Transverse colon (tissue), 3 donors: ENCODE measurements at regions not wholly inside any gene's neighbourhood (a gene's known extent, or its start where the extent isn't known, plus 50 kb on each side); places are given as distances from the start of the nearest gene placed in this dataset.

Experiments used
- POLR2A ChIP-seq: fragments of 450-650 bp; IDR thresholded peaks from one replicate; pipeline ENCODE4 v1.6.1; 2016; ENCODE audit warnings: antibody characterized with exemption, mild to moderate bottlenecking, moderate library complexity
- TF ChIP-seq, protein P1 (sequence below), 5 experiments: fragments of 200-600 bp in 3 of 5; fragments of 450-650 bp in 2 of 5; sonication (generic) in 3 of 5; IDR thresholded peaks; 1 replicate in 2 of 5; 2 replicates in 3 of 5; pipeline ENCODE4 v1.5.1; 2016 to 2017; ENCODE audit warnings: antibody characterized with exemption in 5 of 5, inconsistent platforms in 3 of 5, mild to moderate bottlenecking in 2 of 5, moderate library complexity in 1 of 5

DNA sequence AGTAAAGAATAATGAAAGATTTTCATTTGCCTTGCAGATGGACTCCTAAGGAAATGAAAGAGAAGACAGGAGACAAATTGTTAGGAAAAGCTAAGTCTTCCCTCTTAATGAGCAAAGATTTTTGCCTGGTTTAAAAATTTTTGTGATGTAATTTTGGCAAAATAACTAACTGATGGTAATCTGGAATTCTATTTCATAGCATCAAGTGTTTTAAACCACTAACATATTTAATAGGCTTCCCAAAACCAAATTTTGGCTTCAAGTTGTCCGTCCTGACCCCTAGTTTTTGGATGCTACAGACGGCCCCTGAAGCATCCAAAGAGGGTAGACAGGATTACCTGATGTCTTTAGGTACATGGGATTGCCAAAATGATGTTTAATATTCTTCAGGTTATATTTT is 124.3 kb downstream of the TPBG start:
- TF ChIP-seq, protein P1, sequence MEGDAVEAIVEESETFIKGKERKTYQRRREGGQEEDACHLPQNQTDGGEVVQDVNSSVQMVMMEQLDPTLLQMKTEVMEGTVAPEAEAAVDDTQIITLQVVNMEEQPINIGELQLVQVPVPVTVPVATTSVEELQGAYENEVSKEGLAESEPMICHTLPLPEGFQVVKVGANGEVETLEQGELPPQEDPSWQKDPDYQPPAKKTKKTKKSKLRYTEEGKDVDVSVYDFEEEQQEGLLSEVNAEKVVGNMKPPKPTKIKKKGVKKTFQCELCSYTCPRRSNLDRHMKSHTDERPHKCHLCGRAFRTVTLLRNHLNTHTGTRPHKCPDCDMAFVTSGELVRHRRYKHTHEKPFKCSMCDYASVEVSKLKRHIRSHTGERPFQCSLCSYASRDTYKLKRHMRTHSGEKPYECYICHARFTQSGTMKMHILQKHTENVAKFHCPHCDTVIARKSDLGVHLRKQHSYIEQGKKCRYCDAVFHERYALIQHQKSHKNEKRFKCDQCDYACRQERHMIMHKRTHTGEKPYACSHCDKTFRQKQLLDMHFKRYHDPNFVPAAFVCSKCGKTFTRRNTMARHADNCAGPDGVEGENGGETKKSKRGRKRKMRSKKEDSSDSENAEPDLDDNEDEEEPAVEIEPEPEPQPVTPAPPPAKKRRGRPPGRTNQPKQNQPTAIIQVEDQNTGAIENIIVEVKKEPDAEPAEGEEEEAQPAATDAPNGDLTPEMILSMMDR (IDR thresholded peaks at IDR 0.05) = no peak
- TF ChIP-seq POLR2A = no peak
